ENCODE measurements at regions not wholly inside any gene's neighbourhood (a gene's known extent, or its start where the extent isn't known, plus 50 kb on each side); places are given as distances from the start of the nearest gene placed in this dataset.
A peak's percentile ranks its signal among the peaks of the same experiment; 100 is the strongest.
"Not testable (repeated sequence)": the region's sequence is repeated elsewhere in the genome, so short reads cannot be mapped to it uniquely, and the experiment has no call there.

DNA sequence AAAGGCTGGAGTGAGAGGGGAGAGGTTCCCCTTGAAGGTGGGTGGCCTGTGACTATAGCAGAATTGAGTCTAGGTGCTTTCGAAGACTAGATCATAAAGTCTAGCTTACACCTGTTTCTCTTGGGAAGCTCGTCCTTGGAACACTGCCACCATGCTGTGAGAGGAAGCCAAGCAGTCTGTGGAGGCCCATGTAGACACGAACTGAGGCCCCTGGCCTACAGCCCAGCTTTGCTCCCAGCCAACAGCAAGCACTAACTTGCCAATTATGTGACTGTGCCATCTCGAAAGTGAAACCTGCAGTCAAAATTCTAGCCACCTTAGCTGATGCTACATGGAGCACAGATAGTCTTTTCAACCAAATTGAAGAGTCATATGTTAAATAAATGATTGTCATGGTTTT lies 190.5 kb upstream of the NECTIN3 start:
- no peak for DNase-seq
- Mint-ChIP-seq H3K36me3 (ENCODE audit: unreplicated experiment) (no peaks in the 10 kb centered on the region), H3K27ac (ENCODE audit: unreplicated experiment) (no peak overlapping the region), H3K27me3 (ENCODE audit: unreplicated experiment) (no peaks in the 10 kb centered on the region), H3K9me3 (ENCODE audit: unreplicated experiment) (no peaks in the 10 kb centered on the region), H3K4me1 (ENCODE audit: low read depth, unreplicated experiment) (peaks cover 12% of the 10 kb centered on the region), H3K4me3 (ENCODE audit: unreplicated experiment) (no peak overlapping the region)
- TF ChIP-seq, protein P1, sequence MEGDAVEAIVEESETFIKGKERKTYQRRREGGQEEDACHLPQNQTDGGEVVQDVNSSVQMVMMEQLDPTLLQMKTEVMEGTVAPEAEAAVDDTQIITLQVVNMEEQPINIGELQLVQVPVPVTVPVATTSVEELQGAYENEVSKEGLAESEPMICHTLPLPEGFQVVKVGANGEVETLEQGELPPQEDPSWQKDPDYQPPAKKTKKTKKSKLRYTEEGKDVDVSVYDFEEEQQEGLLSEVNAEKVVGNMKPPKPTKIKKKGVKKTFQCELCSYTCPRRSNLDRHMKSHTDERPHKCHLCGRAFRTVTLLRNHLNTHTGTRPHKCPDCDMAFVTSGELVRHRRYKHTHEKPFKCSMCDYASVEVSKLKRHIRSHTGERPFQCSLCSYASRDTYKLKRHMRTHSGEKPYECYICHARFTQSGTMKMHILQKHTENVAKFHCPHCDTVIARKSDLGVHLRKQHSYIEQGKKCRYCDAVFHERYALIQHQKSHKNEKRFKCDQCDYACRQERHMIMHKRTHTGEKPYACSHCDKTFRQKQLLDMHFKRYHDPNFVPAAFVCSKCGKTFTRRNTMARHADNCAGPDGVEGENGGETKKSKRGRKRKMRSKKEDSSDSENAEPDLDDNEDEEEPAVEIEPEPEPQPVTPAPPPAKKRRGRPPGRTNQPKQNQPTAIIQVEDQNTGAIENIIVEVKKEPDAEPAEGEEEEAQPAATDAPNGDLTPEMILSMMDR (IDR thresholded peaks at IDR 0.05; ENCODE audit: partially characterized antibody, unreplicated experiment) = peak; percentile 11

DNA sequence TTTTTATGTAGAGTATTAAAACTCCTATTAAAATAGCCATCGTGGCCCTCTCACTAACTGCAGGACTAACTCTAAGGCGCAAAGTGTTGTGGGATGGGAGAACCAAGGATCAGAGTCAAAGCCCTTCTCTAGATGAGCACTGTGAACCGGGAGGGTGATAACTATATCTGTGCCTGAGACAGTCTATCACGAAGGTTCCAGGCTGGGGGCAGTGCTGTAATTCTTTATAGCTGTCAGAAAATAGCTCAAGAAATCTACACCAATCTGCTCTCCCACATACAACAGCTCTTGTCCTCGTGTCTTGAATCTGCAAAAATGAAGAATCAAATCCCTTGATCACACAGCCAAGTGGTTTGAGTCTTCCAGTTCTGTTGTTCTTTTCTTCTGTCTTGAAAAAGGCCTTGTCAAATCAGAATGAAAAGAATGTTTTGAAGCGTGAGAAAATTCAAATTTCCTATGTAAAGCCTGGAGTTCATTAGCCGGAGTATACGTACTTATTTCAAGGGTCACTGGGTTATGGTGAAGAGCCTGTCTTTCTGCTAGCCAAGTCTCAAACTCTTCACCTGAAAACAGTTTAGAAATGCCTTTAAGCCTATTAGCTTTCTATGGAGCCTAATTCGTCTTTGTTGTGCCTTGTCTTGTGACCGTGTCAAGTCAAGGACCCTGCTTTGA lies 185.3 kb upstream of the NECTIN3 start:
- H3K27me3 Mint-ChIP-seq (ENCODE audit: unreplicated experiment) = no peaks in the 10 kb centered on the region
- no peaks in the 10 kb centered on the region for H3K36me3 Mint-ChIP-seq (ENCODE audit: unreplicated experiment)
- H3K4me3 Mint-ChIP-seq (ENCODE audit: unreplicated experiment) = no peak overlapping the region
- no peak overlapping the region for H3K27ac Mint-ChIP-seq (ENCODE audit: unreplicated experiment)
- no peaks in the 10 kb centered on the region for H3K4me1 Mint-ChIP-seq (ENCODE audit: low read depth, unreplicated experiment)
- no peak for DNase-seq
- H3K9me3 Mint-ChIP-seq (ENCODE audit: unreplicated experiment) = no peaks in the 10 kb centered on the region
- TF ChIP-seq, protein P1 (IDR thresholded peaks at IDR 0.05; ENCODE audit: partially characterized antibody, unreplicated experiment) = no peak

DNA sequence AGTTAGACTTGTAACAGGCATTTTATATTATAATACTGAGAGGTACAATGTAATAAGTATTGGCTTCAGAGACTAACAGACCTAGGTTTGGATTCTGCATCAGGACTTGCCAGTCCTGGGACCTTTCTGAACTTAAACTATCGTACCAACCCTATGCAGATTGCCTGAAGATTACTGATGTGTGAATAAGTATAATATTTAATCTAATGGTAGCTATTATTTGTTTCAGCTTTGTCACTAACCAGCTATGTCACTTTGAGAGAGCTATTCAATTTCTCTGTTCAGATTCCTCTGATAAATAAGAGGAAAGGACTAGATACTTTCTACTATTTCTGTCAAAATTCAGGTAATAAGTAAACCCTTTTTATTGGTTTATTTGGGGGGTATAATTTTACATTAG lies 184.4 kb upstream of the NECTIN3 start:
- TF ChIP-seq, protein P1 (IDR thresholded peaks at IDR 0.05; ENCODE audit: partially characterized antibody, unreplicated experiment) = no peak
- no peak overlapping the region for H3K4me3 Mint-ChIP-seq (ENCODE audit: unreplicated experiment)
- H3K4me1 Mint-ChIP-seq (ENCODE audit: low read depth, unreplicated experiment) = no peaks in the 10 kb centered on the region
- H3K27me3 Mint-ChIP-seq (ENCODE audit: unreplicated experiment) = no peaks in the 10 kb centered on the region
- no peak for DNase-seq
- no peaks in the 10 kb centered on the region for H3K36me3 Mint-ChIP-seq (ENCODE audit: unreplicated experiment)
- H3K9me3 Mint-ChIP-seq (ENCODE audit: unreplicated experiment) = peaks cover 2% of the 10 kb centered on the region
- H3K27ac Mint-ChIP-seq (ENCODE audit: unreplicated experiment) = no peak overlapping the region

DNA sequence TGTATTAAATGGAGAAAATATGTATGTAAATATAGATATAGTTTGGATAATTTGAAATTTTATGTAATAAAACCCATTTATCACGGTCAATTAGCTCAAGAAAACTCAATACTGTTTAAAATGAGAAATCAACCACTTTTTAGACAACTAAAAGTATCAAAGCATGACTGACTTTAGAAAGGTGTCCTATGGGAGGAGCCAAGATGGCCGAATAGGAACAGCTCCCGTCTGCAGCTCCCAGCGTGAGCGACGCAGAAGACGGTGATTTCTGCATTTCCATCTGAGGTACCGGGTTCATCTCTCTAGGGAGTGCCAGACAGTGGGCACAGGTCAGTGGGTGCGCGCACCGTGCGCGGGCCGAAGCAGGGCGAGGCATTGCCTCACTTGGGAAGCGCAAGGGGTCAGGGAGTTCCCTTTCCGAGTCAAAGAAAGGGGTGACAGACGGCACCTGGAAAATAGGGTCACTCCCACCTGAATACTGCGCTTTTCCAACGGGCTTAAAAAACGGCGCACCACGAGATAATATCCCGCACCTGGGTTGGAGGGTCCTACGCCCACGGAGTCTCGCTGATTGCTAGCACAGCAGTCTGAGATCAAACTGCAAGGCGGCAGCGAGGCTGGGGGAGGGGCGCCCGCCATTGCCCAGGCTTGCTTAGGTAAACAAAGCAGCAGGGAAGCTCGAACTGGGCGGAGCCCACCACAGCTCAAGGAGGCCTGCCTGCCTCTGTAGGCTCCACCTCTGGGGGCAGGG lies 182.8 kb upstream of the NECTIN3 start:
- H3K36me3 Mint-ChIP-seq (ENCODE audit: unreplicated experiment); H3K4me1 Mint-ChIP-seq (ENCODE audit: low read depth, unreplicated experiment); DNase-seq: not testable (repeated sequence)

DNA sequence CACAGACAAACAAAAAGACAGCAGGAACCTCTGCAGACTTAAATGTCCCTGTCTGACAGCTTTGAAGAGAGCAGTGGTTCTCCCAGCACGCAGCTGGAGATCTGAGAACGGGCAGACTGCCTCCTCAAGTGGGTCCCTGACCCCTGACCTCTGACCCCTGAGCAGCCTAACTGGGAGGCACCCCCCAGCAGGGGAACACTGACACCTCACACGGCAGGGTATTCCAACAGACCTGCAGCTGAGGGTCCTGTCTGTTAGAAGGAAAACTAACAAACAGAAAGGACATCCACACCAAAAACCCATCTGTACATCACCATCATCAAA lies 182.3 kb upstream of the NECTIN3 start:
- not testable (repeated sequence) for H3K36me3 Mint-ChIP-seq (ENCODE audit: unreplicated experiment); H3K27me3 Mint-ChIP-seq (ENCODE audit: unreplicated experiment); DNase-seq; H3K4me1 Mint-ChIP-seq (ENCODE audit: low read depth, unreplicated experiment); H3K9me3 Mint-ChIP-seq (ENCODE audit: unreplicated experiment); H3K27ac Mint-ChIP-seq (ENCODE audit: unreplicated experiment); H3K4me3 Mint-ChIP-seq (ENCODE audit: unreplicated experiment)

More for the DNA sequence above, 182.8 kb upstream of the NECTIN3 start:
- H3K27me3 Mint-ChIP-seq (ENCODE audit: unreplicated experiment); H3K9me3 Mint-ChIP-seq (ENCODE audit: unreplicated experiment): not testable (repeated sequence)
- Mint-ChIP-seq H3K27ac (ENCODE audit: unreplicated experiment) (peak overlapping the region; percentile 97), H3K4me3 (ENCODE audit: unreplicated experiment) (peak overlapping the region; percentile 91)

DNA sequence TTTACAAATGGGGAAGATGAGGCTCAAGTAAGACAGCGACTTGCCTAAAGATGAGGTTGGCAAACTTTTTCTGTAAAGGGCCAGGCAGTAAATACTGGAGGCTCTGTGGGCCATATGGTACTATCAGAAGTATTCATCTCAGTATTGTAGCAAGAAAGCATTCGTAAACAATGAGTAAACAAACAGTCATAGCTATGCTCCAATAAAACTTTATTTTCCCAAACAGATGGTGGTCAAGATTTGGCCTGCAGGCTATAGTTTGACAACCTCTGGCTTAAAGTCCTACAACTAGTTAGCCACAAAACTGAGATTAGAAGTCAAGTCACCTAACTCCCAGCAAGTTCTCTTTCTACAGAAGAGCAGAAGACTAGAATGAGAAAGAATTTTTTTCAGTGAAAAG lies 177.0 kb upstream of the NECTIN3 start:
- no peak for DNase-seq
- Mint-ChIP-seq H3K36me3 (ENCODE audit: unreplicated experiment) (peaks cover 8% of the 10 kb centered on the region), H3K4me3 (ENCODE audit: unreplicated experiment) (no peak overlapping the region), H3K9me3 (ENCODE audit: unreplicated experiment) (peaks cover 2% of the 10 kb centered on the region), H3K4me1 (ENCODE audit: low read depth, unreplicated experiment) (no peaks in the 10 kb centered on the region), H3K27me3 (ENCODE audit: unreplicated experiment) (peaks cover 2% of the 10 kb centered on the region), H3K27ac (ENCODE audit: unreplicated experiment) (no peak overlapping the region)
- TF ChIP-seq, protein P1 (IDR thresholded peaks at IDR 0.05; ENCODE audit: partially characterized antibody, unreplicated experiment) = no peak
